Epidermal melanocyte (primary cell): ENCODE measurements at regions not wholly inside any gene's neighbourhood (a gene's known extent, or its start where the extent isn't known, plus 50 kb on each side); places are given as distances from the start of the nearest gene placed in this dataset.
"Not testable (repeated sequence)": the region's sequence is repeated elsewhere in the genome, so short reads cannot be mapped to it uniquely, and the experiment has no call there.

Experiments
- DNase-seq: peaks from one replicate; pipeline ENCODE4 v3.0.0; 2011; ENCODE audit warnings: low spot score; ENCODE audit not compliant: insufficient read length

GRCh38 chr7:46759711-46760480 lies 822.0 kb downstream of the TNS3 start:
- DNase-seq = no peak

GRCh38 chr7:46756996-46757395 lies 824.9 kb downstream of the TNS3 start:
- DNase-seq = no peak

- DNase-seq = no peak
These were observed 825.7 kb downstream of the TNS3 start for GRCh38 chr7:46756256-46756655.

- DNase-seq = no peak
These were observed 826.5 kb downstream of the TNS3 start for GRCh38 chr7:46755120-46756034.

GRCh38 chr7:46754140-46754720 lies 827.7 kb downstream of the TNS3 start:
- no peak for DNase-seq

GRCh38 chr7:46753662-46754061 lies 828.2 kb downstream of the TNS3 start:
- DNase-seq = no peak

GRCh38 chr7:46752881-46753366 lies 829.0 kb downstream of the TNS3 start:
- no peak for DNase-seq

GRCh38 chr7:46751927-46752723 lies 829.8 kb downstream of the TNS3 start:
- DNase-seq = not testable (repeated sequence)

- no peak for DNase-seq
These were observed 830.4 kb upstream of the IGFBP3 start for GRCh38 chr7:46751471-46751870.

- DNase-seq = no peak
These were observed 829.3 kb upstream of the IGFBP3 start for GRCh38 chr7:46750321-46750865.

GRCh38 chr7:46747869-46748576 lies 827.0 kb upstream of the IGFBP3 start:
- DNase-seq = no peak

GRCh38 chr7:46746695-46747687 lies 825.9 kb upstream of the IGFBP3 start:
- DNase-seq = no peak

GRCh38 chr7:46745707-46746090 lies 824.6 kb upstream of the IGFBP3 start:
- no peak for DNase-seq

- no peak for DNase-seq
These were observed 824.1 kb upstream of the IGFBP3 start for GRCh38 chr7:46744957-46745706.

GRCh38 chr7:46742601-46743000 lies 821.5 kb upstream of the IGFBP3 start:
- DNase-seq = no peak

- no peak for DNase-seq
These were observed 821.0 kb upstream of the IGFBP3 start for GRCh38 chr7:46741938-46742540.

- no peak for DNase-seq
These were observed 820.1 kb upstream of the IGFBP3 start for GRCh38 chr7:46741181-46741580.
